H1 (cell line): ENCODE measurements at regions not wholly inside any gene's neighbourhood (a gene's known extent, or its start where the extent isn't known, plus 50 kb on each side); places are given as distances from the start of the nearest gene placed in this dataset.

Experiments used
- CTCF ChIA-PET: fragments of 300-600 bp; sonication (Branson Sonifier 250); formaldehyde crosslinking; loops from one replicate; lab custom pipeline; 2021; ENCODE audit not compliant: partially characterized antibody; lab: Charles Lee
- POLR2A ChIA-PET: fragments of 300-600 bp; sonication (Branson Sonifier 250); formaldehyde crosslinking; loops from one replicate; lab custom pipeline; 2021; ENCODE audit warnings: inconsistent platforms; ENCODE audit not compliant: partially characterized antibody; lab: Charles Lee
- DNase-seq, 2 experiments: peaks; one replicate each; pipeline versions ENCODE4 v3.0.0 to v3.0.0-alpha.2; 2010 to 2022; ENCODE audit warnings: low spot score in 2 of 2, low read depth in 1 of 2, mixed read lengths in 1 of 2
- FAIRE-seq: peaks from 2 replicates; lab custom pipeline; 2011; peaks lifted over from hg19 to GRCh38; lab: Jason Lieb, UNC
- H2AFZ ChIP-seq: 2 replicates; pipeline ENCODE4 v1.8.1; 2012; ENCODE audit warnings: low read length, inconsistent platforms
- H2AK5ac ChIP-seq: 2 replicates; pipeline ENCODE4 v1.6.1; 2013; ENCODE audit warnings: low read depth, low read length
- H2BK120ac ChIP-seq: replicated peaks from 2 replicates; pipeline ENCODE3; 2013; ENCODE audit warnings: low read depth, low read length, inconsistent platforms
- H2BK12ac ChIP-seq: 2 replicates; pipeline ENCODE4 v1.6.1; 2013; ENCODE audit warnings: low read depth, low read length
- H2BK15ac ChIP-seq: 2 replicates; pipeline ENCODE4 v1.6.1; 2013; ENCODE audit warnings: low read length
- H2BK20ac ChIP-seq: 2 replicates; pipeline ENCODE4 v1.6.1; 2013; ENCODE audit warnings: low read length
- H2BK5ac ChIP-seq: 2 replicates; pipeline ENCODE4 v1.6.1; 2013; ENCODE audit warnings: low read depth, low read length
- H3K14ac ChIP-seq: 2 replicates; pipeline ENCODE4 v1.6.1; 2013; ENCODE audit warnings: inconsistent platforms; ENCODE audit not compliant: insufficient read length
- H3K18ac ChIP-seq: 2 replicates; pipeline ENCODE4 v1.6.1; 2013; ENCODE audit warnings: low read length; ENCODE audit errors: extremely low read depth
- H3K23ac ChIP-seq: 2 replicates; pipeline ENCODE4 v1.6.1; 2013; ENCODE audit warnings: inconsistent platforms; ENCODE audit not compliant: insufficient read length
- H3K23me2 ChIP-seq: 2 replicates; pipeline ENCODE4 v1.6.1; 2013; ENCODE audit warnings: low read depth, low read length
- H3K27ac ChIP-seq: 2 replicates; pipeline ENCODE4 v1.6.1; 2011; ENCODE audit warnings: low read depth, low read length, inconsistent platforms
- H3K27me3 ChIP-seq, 4 experiments: replicated peaks in 1 of 4; 1 replicate in 1 of 4; 2 replicates in 3 of 4; pipeline versions ENCODE4 v1.6.1 to v1.8.1; 2011 to 2013; ENCODE audit warnings: low read length in 3 of 4, mild to moderate bottlenecking in 3 of 4, inconsistent platforms in 2 of 4, mixed read lengths in 2 of 4, moderate library complexity in 1 of 4; ENCODE audit not compliant: control insufficient read depth in 3 of 4, insufficient read depth in 3 of 4; ENCODE audit errors: extremely low read depth in 1 of 4
- H3K36me3 ChIP-seq, 4 experiments: 2 replicates each; pipeline versions ENCODE4 v1.6.1 to v1.8.1; 2011 to 2013; ENCODE audit warnings: mild to moderate bottlenecking in 4 of 4, low read length in 3 of 4, moderate library complexity in 2 of 4, control low read depth in 1 of 4, inconsistent platforms in 1 of 4; ENCODE audit not compliant: insufficient read depth in 4 of 4, control insufficient read depth in 2 of 4
- H3K4ac ChIP-seq: replicated peaks from 2 replicates; pipeline ENCODE3; 2013; ENCODE audit warnings: low read length, low read depth, mixed read lengths, inconsistent platforms; ENCODE audit not compliant: insufficient read length
- H3K4me1 ChIP-seq, 4 experiments: replicated peaks in 1 of 4; 1 replicate in 1 of 4; 2 replicates in 3 of 4; pipeline versions ENCODE4 v1.6.1 to v1.8.1; 2011 to 2013; ENCODE audit warnings: low read length in 3 of 4, inconsistent platforms in 2 of 4, mixed read lengths in 1 of 4; ENCODE audit not compliant: insufficient read depth in 4 of 4, control insufficient read depth in 3 of 4
- H3K4me2 ChIP-seq, 2 experiments: 2 replicates each; pipeline versions ENCODE4 v1.6.1 to v1.8.1; 2011 to 2013; ENCODE audit warnings: low read depth in 2 of 2, low read length in 2 of 2, control low read depth in 1 of 2, inconsistent platforms in 1 of 2, mild to moderate bottlenecking in 1 of 2; ENCODE audit not compliant: insufficient read depth in 1 of 2
- H3K4me3 ChIP-seq, 4 experiments: fragments of 200-600, 300-600 bp in 1 of 4; sonication (generic), shearing (Covaris generic), sonication (Bioruptor Twin) in 1 of 4; 2 replicates each; pipeline versions ENCODE4 v1.5.1 to v1.8.1; 2011 to 2016; ENCODE audit warnings: low read length in 4 of 4, low read depth in 3 of 4, control low read depth in 2 of 4, inconsistent platforms in 2 of 4, mild to moderate bottlenecking in 2 of 4, mixed read lengths in 1 of 4, moderate library complexity in 1 of 4; ENCODE audit not compliant: insufficient read depth in 2 of 4; ENCODE audit errors: extremely low read depth in 1 of 4
- H3K56ac ChIP-seq: replicated peaks from 2 replicates; pipeline ENCODE3; 2013; ENCODE audit warnings: low read depth, mild to moderate bottlenecking, mixed read lengths, low read length, inconsistent platforms; ENCODE audit not compliant: insufficient read length
- H3K79me1 ChIP-seq: 2 replicates; pipeline ENCODE4 v1.6.1; 2013; ENCODE audit warnings: low read depth, low read length, control low read depth
- H3K79me2 ChIP-seq, 2 experiments: 2 replicates each; pipeline versions ENCODE4 v1.6.1 to v1.8.1; 2012 to 2013; ENCODE audit warnings: low read length in 2 of 2, mild to moderate bottlenecking in 2 of 2, inconsistent platforms in 1 of 2; ENCODE audit not compliant: insufficient read depth in 2 of 2, control insufficient read depth in 1 of 2
- H3K9ac ChIP-seq, 4 experiments: replicated peaks in 1 of 4; 1 replicate in 1 of 4; 2 replicates in 3 of 4; pipeline versions ENCODE4 v1.6.1 to v1.8.1; 2011 to 2013; ENCODE audit warnings: low read depth in 3 of 4, low read length in 3 of 4, control low read depth in 2 of 4, mild to moderate bottlenecking in 2 of 4, moderate library complexity in 2 of 4, inconsistent platforms in 1 of 4; ENCODE audit errors: extremely low read depth in 1 of 4
- H3K9me3 ChIP-seq, 2 experiments: 2 replicates each; pipeline versions ENCODE4 v1.6.1 to v1.8.1; 2012 to 2013; ENCODE audit warnings: mild to moderate bottlenecking in 2 of 2, moderate library complexity in 2 of 2, control low read depth in 1 of 2, inconsistent platforms in 1 of 2, low read depth in 1 of 2, low read length in 1 of 2, mixed read lengths in 1 of 2; ENCODE audit not compliant: insufficient read depth in 2 of 2
- H4K20me1 ChIP-seq, 2 experiments: replicated peaks in 1 of 2; 2 replicates each; pipeline versions ENCODE3 to v1.8.1; 2011 to 2013; ENCODE audit warnings: inconsistent platforms in 2 of 2, low read length in 2 of 2, mild to moderate bottlenecking in 1 of 2; ENCODE audit not compliant: insufficient read depth in 2 of 2, control insufficient read depth in 1 of 2
- H4K5ac ChIP-seq: 2 replicates; pipeline ENCODE4 v1.6.1; 2013; ENCODE audit warnings: low read length, low read depth, mixed read lengths, inconsistent platforms; ENCODE audit not compliant: insufficient read length
- H4K8ac ChIP-seq: 2 replicates; pipeline ENCODE4 v1.8.0; 2013; ENCODE audit warnings: mild to moderate bottlenecking, moderate library complexity, low read length, inconsistent platforms; ENCODE audit not compliant: insufficient read depth; ENCODE audit errors: extremely low read depth
- H4K91ac ChIP-seq: replicated peaks from 2 replicates; pipeline ENCODE3; 2013; ENCODE audit warnings: low read length, mixed read lengths, inconsistent platforms; ENCODE audit not compliant: insufficient read length
- BCL11A ChIP-seq, 2 experiments: IDR thresholded peaks; one replicate each; pipeline ENCODE4 v1.6.1; 2011; ENCODE audit warnings: low read depth in 2 of 2, low read length in 2 of 2, mild to moderate bottlenecking in 2 of 2
- CTCF ChIP-seq, 3 experiments: IDR thresholded peaks; 1 replicate in 2 of 3; 2 replicates in 1 of 3; pipeline versions ENCODE4 v1.5.1 to v1.6.1; 2011; ENCODE audit warnings: low read length in 3 of 3, mild to moderate bottlenecking in 3 of 3, inconsistent platforms in 2 of 3, low read depth in 1 of 3, moderate library complexity in 1 of 3; ENCODE audit not compliant: insufficient read depth in 1 of 3; ENCODE audit errors: control extremely low read depth in 1 of 3
- GABPA ChIP-seq: IDR thresholded peaks from 2 replicates; pipeline ENCODE4 v1.6.1; 2011; ENCODE audit warnings: mild to moderate bottlenecking, low read length, moderate library complexity, borderline replicate concordance; ENCODE audit not compliant: insufficient read depth
- MAX ChIP-seq: IDR thresholded peaks from 2 replicates; pipeline ENCODE4 v1.6.1; 2012; ENCODE audit warnings: inconsistent platforms
- NRF1 ChIP-seq: IDR thresholded peaks from 2 replicates; pipeline ENCODE4 v1.6.1; 2011; ENCODE audit warnings: mild to moderate bottlenecking, low read depth, low read length, improper control_type of control experiment
- SAP30 ChIP-seq: fragments of 300-600 bp; sonication (generic); IDR thresholded peaks from 2 replicates; pipeline ENCODE4 v1.7.1; 2012; ENCODE audit warnings: low read length, moderate library complexity, mild to moderate bottlenecking, inconsistent platforms; ENCODE audit not compliant: insufficient read depth, insufficient replicate concordance
- SUZ12 ChIP-seq: fragments of 200-600 bp; sonication (generic); IDR thresholded peaks from 2 replicates; pipeline ENCODE4 v1.6.1; 2012; ENCODE audit warnings: mild to moderate bottlenecking, inconsistent platforms, low read length, moderate library complexity, mixed read lengths
- TEAD4 ChIP-seq: IDR thresholded peaks from 2 replicates; pipeline ENCODE4 v1.6.1; 2012; ENCODE audit warnings: low read depth, low read length, inconsistent platforms, mixed read lengths
- WGBS, 2 experiments: shearing (Covaris generic) in 1 of 2; methylation state at CpG; one replicate each; pipeline versions ENCODE4 v1.1.6 to v1.1.7; 2013 to 2015; ENCODE audit warnings: low lambda C conversion rate in 2 of 2, mixed read lengths in 2 of 2, inconsistent platforms in 1 of 2, low coverage in 1 of 2, missing lambda C conversion rate in 1 of 2; ENCODE audit not compliant: insufficient replicate concordance in 2 of 2, insufficient coverage in 1 of 2, insufficient read length in 1 of 2; ENCODE audit errors: extremely low coverage in 1 of 2, missing lambda C conversion rate in 1 of 2; 5-methylcytosine and 5-hydroxymethylcytosine counted together

GRCh38 chr1:188017921-188018320, 1189.2 kb downstream of the PLA2G4A start:
- Histone ChIP-seq H3K27ac (no peak overlapping the region), H3K27me3 (no peaks in the 10 kb centered on the region), H3K9me3 (no peaks in the 10 kb centered on the region), H3K18ac (no peak overlapping the region), H3K23ac (no peak overlapping the region), H3K4ac (no peak overlapping the region), H2AK5ac (no peak overlapping the region), H4K8ac (no peak overlapping the region), H3K4me1 (no peaks in the 10 kb centered on the region), H4K20me1 (no peaks in the 10 kb centered on the region), H2BK12ac (no peak overlapping the region), H4K91ac (no peak overlapping the region), H2BK15ac (no peak overlapping the region), H3K23me2 (no peaks in the 10 kb centered on the region), H3K36me3 (no peaks in the 10 kb centered on the region), H2BK120ac (no peak overlapping the region), H2BK20ac (no peak overlapping the region), H3K4me3 (no peak overlapping the region), H3K56ac (no peak overlapping the region), H3K9ac (no peak overlapping the region), H2BK5ac (no peak overlapping the region), H2AFZ (no peak overlapping the region), H3K79me1 (no peaks in the 10 kb centered on the region), H3K4me2 (no peak overlapping the region), H3K79me2 (no peaks in the 10 kb centered on the region), H3K14ac (no peak overlapping the region), H4K5ac (no peak overlapping the region)
- TF ChIP-seq SAP30 (no peak), GABPA (no peak), NRF1 (no peak), BCL11A (IDR thresholded peaks at IDR 0.05; ENCODE audit: low read depth in 2 of 2, low read length in 2 of 2) (no peak), CTCF (IDR thresholded peaks at IDR 0.05; ENCODE audit: control extremely low read depth in 1 of 3, insufficient read depth in 1 of 3, low read depth in 1 of 3, low read length in 3 of 3) (no peak), TEAD4 (no peak), MAX (no peak), SUZ12 (no peak)
- no peak for DNase-seq
- POLR2A ChIA-PET, result no interaction called here
- CTCF ChIA-PET, result no interaction called here
- FAIRE-seq, result no peak
- WGBS, 2 experiments, result 95% methylated on average over 4 of the region's 4 CpGs; no CpG with 5 or more reads in 1 of the 2 experiments
